GF-D8 (cell line): ENCODE measurements at regions not wholly inside any gene's neighbourhood (a gene's known extent, or its start where the extent isn't known, plus 50 kb on each side); places are given as distances from the start of the nearest gene placed in this dataset.

ENCODE experiments used
- DNase-seq: peaks from one replicate; lab custom pipeline; 2025; lab: John Stamatoyannopoulos, UW

- no peak for DNase-seq
These were observed 61.4 kb upstream of the NR3C1 start for GRCh38 chr5:143464723-143465490.

- no peak for DNase-seq
These were observed 58.9 kb upstream of the NR3C1 start for GRCh38 chr5:143462431-143462830.

- no peak for DNase-seq
These were observed 55.9 kb upstream of the NR3C1 start for GRCh38 chr5:143459433-143459832.

GRCh38 chr5:143456952-143457547, 53.6 kb upstream of the NR3C1 start:
- no peak for DNase-seq

GRCh38 chr5:143454936-143455516, 51.5 kb upstream of the NR3C1 start:
- no peak for DNase-seq

- DNase-seq = no peak
These were observed 50.2 kb upstream of the NR3C1 start for GRCh38 chr5:143453720-143454119.
